GM12864 (cell line): ENCODE measurements at regions not wholly inside any gene's neighbourhood (a gene's known extent, or its start where the extent isn't known, plus 50 kb on each side); places are given as distances from the start of the nearest gene placed in this dataset.

ENCODE experiments used
- DNase-seq: peaks from one replicate; pipeline ENCODE4 v3.0.0-alpha.2; 2011; ENCODE audit warnings: low read depth
- H3K4me3 ChIP-seq: 2 replicates; pipeline ENCODE4 v1.5.1; 2011; ENCODE audit warnings: mild to moderate bottlenecking, low read depth, low read length, control low read depth
- CTCF ChIP-seq: IDR thresholded peaks from 2 replicates; pipeline ENCODE4 v1.5.1; 2011; ENCODE audit warnings: low read depth, mild to moderate bottlenecking, moderate library complexity, low read length, control low read depth, inconsistent platforms; ENCODE audit errors: missing control alignments

- no peak overlapping the region for H3K4me3 ChIP-seq
- DNase-seq: no peak
- no peak for TF ChIP-seq CTCF
Measured at GRCh38 chr3:88668180-88668579, 439.2 kb upstream of the EPHA3 start.

DNA sequence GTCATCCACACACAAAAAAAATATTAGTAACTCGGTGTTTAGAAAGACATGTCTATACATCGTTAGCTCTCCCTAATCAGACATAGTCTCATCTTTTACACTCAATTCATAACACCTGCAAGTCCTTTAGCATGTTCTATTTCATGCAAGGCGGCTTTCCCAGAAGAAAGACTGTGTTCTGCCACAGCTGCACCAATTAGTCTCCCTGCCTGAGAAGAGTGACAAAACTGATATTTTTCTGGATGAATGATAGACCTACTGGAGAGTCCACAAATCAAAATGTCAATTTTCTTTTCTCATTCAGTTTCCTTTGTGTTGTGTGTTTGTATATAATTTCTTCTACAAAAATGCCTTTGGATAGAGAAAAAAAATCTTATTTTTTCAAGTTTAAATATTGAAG lies 435.8 kb upstream of the EPHA3 start:
- DNase-seq: no peak

DNA sequence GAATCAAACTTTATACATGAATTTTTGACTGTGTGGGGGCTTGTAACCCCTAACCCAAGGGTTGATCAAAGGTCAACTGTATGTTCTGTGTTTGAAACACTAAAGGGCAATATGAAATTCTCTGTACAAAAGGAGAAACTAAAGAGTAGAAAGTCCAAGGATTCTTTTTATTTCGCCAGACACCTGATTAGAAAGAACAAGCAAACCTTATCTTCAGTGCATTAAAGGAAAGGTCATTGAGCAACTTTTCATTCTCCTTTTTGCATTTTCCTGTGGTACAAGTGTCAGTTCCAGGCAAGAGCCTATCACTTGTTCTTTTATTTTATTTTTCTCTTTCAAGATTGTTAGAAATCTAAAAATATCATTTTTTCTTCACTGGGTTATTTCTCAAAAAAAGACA lies 430.1 kb upstream of the EPHA3 start:
- H3K4me3 ChIP-seq: no peak overlapping the region
- DNase-seq: no peak
- no peak for TF ChIP-seq CTCF

More for the DNA sequence above, 435.8 kb upstream of the EPHA3 start:
- TF ChIP-seq CTCF: no peak
- H3K4me3 ChIP-seq: no peak overlapping the region

DNA sequence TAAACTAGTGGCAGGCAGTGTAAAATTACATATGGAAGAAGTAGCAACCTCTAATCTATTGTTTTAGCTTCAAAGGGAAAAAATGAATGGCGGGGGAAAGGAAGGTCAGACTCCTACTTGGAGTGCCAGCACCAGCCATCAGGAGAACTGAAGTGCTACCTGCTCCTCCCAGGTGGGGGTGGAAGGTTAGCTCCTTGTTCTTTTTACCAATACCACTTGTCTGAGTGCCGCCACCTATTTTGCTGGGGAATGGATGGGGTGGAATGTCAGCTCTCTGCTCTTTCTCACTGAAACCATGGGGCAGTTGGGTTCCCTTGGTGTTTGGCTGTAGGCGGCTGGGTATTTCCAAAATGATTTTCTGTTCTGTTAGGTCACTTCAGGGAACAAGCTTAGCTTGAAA lies 428.7 kb upstream of the EPHA3 start:
- no peak for DNase-seq
- no peak for TF ChIP-seq CTCF
- no peak overlapping the region for H3K4me3 ChIP-seq

- no peak for TF ChIP-seq CTCF
- no peak overlapping the region for H3K4me3 ChIP-seq
- no peak for DNase-seq
Measured at GRCh38 chr3:88690287-88690686, 417.1 kb upstream of the EPHA3 start.

GRCh38 chr3:88691081-88691480 lies 416.3 kb upstream of the EPHA3 start:
- TF ChIP-seq CTCF: no peak
- no peak overlapping the region for H3K4me3 ChIP-seq
- no peak for DNase-seq

- no peak for TF ChIP-seq CTCF
- DNase-seq: no peak
- no peak overlapping the region for H3K4me3 ChIP-seq
Measured at GRCh38 chr3:88703501-88704059, 403.8 kb upstream of the EPHA3 start.
